ENCODE measurements at regions not wholly inside any gene's neighbourhood (a gene's known extent, or its start where the extent isn't known, plus 50 kb on each side); places are given as distances from the start of the nearest gene placed in this dataset.

DNA sequence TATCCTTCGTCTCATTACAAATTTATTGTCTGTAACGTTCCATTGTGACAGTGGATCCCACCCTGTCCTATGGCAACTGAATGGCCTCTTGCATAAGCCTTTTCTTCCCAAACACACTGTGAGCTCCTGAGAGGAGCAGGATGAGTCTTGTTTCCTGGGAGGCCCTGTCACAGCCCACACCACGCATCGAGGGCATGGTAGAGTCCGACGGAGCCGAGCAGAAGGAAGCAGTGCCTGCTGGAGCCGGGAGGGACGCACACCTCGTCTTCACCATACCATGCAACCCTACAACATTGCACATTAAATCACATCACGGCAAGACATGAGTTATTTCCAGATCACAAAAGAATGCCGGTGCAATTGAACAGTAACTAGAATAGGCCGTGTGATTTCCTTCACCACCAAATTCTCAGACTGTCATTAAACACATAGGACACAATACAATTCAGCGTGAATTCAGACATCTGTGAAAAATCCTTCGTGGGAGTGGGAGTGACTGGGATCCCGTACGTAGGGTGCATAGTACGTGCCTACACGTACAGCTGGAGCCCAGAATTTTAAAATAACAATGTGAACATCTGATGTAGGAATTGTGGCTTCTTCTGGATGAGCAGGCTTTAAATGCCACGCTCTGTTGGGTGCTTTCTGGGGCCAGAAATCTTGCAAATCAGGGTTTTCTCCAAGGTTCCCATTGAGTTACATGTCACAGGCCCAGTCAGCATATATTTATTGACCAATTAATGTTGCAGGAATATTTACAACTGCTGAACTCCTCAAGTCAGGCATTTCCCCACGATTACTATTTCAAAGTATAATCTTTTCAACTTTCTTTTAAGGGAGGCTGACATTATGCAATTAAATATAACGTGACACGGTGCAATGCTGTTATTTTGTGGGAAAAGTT is 201.8 kb downstream of the TTLL2 start:
- TF ChIP-seq, protein P1, sequence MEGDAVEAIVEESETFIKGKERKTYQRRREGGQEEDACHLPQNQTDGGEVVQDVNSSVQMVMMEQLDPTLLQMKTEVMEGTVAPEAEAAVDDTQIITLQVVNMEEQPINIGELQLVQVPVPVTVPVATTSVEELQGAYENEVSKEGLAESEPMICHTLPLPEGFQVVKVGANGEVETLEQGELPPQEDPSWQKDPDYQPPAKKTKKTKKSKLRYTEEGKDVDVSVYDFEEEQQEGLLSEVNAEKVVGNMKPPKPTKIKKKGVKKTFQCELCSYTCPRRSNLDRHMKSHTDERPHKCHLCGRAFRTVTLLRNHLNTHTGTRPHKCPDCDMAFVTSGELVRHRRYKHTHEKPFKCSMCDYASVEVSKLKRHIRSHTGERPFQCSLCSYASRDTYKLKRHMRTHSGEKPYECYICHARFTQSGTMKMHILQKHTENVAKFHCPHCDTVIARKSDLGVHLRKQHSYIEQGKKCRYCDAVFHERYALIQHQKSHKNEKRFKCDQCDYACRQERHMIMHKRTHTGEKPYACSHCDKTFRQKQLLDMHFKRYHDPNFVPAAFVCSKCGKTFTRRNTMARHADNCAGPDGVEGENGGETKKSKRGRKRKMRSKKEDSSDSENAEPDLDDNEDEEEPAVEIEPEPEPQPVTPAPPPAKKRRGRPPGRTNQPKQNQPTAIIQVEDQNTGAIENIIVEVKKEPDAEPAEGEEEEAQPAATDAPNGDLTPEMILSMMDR (IDR thresholded peaks at IDR 0.05): no peak
- TF ChIP-seq POLR2A (IDR thresholded peaks at IDR 0.05): no peak
